Activated CD4-positive, alpha-beta T cell treated with anti-CD3 and anti-CD28 coated beads for 36 hours (primary cell): ENCODE measurements at regions not wholly inside any gene's neighbourhood (a gene's known extent, or its start where the extent isn't known, plus 50 kb on each side); places are given as distances from the start of the nearest gene placed in this dataset.

Experiments
- ATAC-seq: fragments of 200-7000 bp; cut with Tn5 transposase; one replicate; pipeline ENCODE4 v1.10.0; 2021; ENCODE audit warnings: mild to moderate bottlenecking, moderate library complexity
- CTCF ChIA-PET: fragments of 350-600 bp; sonication (Branson Sonifier 250); formaldehyde crosslinking; loops from one replicate; lab custom pipeline; 2021; ENCODE audit warnings: antibody characterized with exemption; lab: Charles Lee
- POLR2A ChIA-PET: fragments of 350-600 bp; sonication (Branson Sonifier 250); formaldehyde crosslinking; loops from one replicate; lab custom pipeline; 2021; ENCODE audit warnings: antibody characterized with exemption, inconsistent platforms; lab: Charles Lee
- DNase-seq: peaks from one replicate; pipeline ENCODE4 v3.0.0-alpha.2; 2020
- H3K27ac Mint-ChIP-seq: one replicate; pipeline ENCODE4 v1.8.0; 2021; ENCODE audit warnings: mixed read lengths
- H3K27me3 Mint-ChIP-seq: one replicate; pipeline ENCODE4 v1.8.0; 2021; ENCODE audit warnings: mixed read lengths
- H3K36me3 Mint-ChIP-seq: one replicate; pipeline ENCODE4 v1.8.0; 2021; ENCODE audit warnings: low read depth, mixed read lengths
- H3K4me1 Mint-ChIP-seq: one replicate; pipeline ENCODE4 v1.8.0; 2021; ENCODE audit warnings: mixed read lengths
- H3K4me3 Mint-ChIP-seq: one replicate; pipeline ENCODE4 v1.8.0; 2021; ENCODE audit warnings: mild to moderate bottlenecking, moderate library complexity, mixed read lengths
- H3K9me3 Mint-ChIP-seq: one replicate; pipeline ENCODE4 v1.8.0; 2021; ENCODE audit warnings: low read depth, mixed read lengths
- intact Hi-C, 2 experiments: fragments of 100-400 bp; cut with DNase I in 1 of 2; cut with micrococcal nuclease in 1 of 2; formaldehyde crosslinking; loops; one replicate each; pipeline versions ENCODE4 v1.14.2 to v1.15.1; 2022 to 2024; cut with DNase I, micrococcal nuclease

DNA sequence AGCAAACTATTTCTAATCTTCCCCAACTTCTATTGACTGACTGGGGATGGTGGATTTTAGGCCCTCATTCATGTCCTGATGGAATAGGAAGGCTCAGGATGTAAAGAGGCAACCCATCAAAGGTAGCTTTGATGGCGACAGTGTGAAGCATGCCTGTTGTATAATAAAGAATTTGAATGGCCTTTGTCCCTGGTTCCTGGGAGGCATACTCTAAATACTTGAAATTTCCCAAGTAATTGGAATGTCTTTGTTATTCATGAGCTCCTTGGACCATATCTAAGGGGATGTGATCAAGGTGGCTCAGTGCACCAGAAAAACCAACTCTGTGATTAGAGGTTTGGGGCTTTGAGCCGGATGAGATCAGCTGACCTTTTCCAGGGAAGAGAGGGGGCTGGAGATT lies 264.5 kb upstream of the NEBL start:
- no peaks in the 10 kb centered on the region for H3K36me3 Mint-ChIP-seq
- DNase-seq (no peak), ATAC-seq (no peak)
- no peak overlapping the region for H3K4me3 Mint-ChIP-seq
- ChIA-PET POLR2A (no interaction called here), CTCF (interaction anchor here (2.0 kb wide), 1 partner anchor 11 kb away, joined by 5 read pairs; no protein-coding TSS in a partner anchor)
- no peaks in the 10 kb centered on the region for H3K4me1 Mint-ChIP-seq
- peaks cover 8% of the 10 kb centered on the region for H3K27me3 Mint-ChIP-seq
- H3K9me3 Mint-ChIP-seq = no peaks in the 10 kb centered on the region
- no peak overlapping the region for H3K27ac Mint-ChIP-seq
- intact Hi-C loops = no loop called here

GRCh38 chr10:21161090-21161625 lies 264.0 kb upstream of the NEBL start:
- Mint-ChIP-seq H3K27me3 (peaks cover 10% of the 10 kb centered on the region), H3K4me3 (no peak overlapping the region), H3K36me3 (no peaks in the 10 kb centered on the region), H3K9me3 (no peaks in the 10 kb centered on the region), H3K27ac (no peak overlapping the region), H3K4me1 (no peaks in the 10 kb centered on the region)
- ChIA-PET POLR2A (no interaction called here), CTCF (interaction anchor here (2.0 kb wide), 1 partner anchor 11 kb away, joined by 5 read pairs; no protein-coding TSS in a partner anchor)
- intact Hi-C loops = no loop called here
- DNase-seq (no peak), ATAC-seq (no peak)

GRCh38 chr10:21160116-21160515 lies 263.0 kb upstream of the NEBL start:
- ATAC-seq (no peak), DNase-seq (no peak)
- intact Hi-C loops = no loop called here
- Mint-ChIP-seq H3K27ac (no peak overlapping the region), H3K4me3 (no peak overlapping the region), H3K27me3 (peaks cover 12% of the 10 kb centered on the region), H3K4me1 (no peaks in the 10 kb centered on the region), H3K9me3 (no peaks in the 10 kb centered on the region), H3K36me3 (no peaks in the 10 kb centered on the region)
- CTCF ChIA-PET = interaction anchor here (0.6 kb wide), 1 partner anchor 1941 kb away, joined by 4 read pairs; no protein-coding TSS in a partner anchor
- POLR2A ChIA-PET = no interaction called here

- intact Hi-C loops = no loop called here
- no peak overlapping the region for H3K4me3 Mint-ChIP-seq
- no peaks in the 10 kb centered on the region for H3K36me3 Mint-ChIP-seq
- ATAC-seq = no peak
- H3K4me1 Mint-ChIP-seq = no peaks in the 10 kb centered on the region
- peaks cover 12% of the 10 kb centered on the region for H3K27me3 Mint-ChIP-seq
- DNase-seq = no peak
- ChIA-PET POLR2A (no interaction called here), CTCF (no interaction called here)
- H3K9me3 Mint-ChIP-seq = no peaks in the 10 kb centered on the region
- no peak overlapping the region for H3K27ac Mint-ChIP-seq
These were observed 262.6 kb upstream of the NEBL start for GRCh38 chr10:21159669-21160068.

DNA sequence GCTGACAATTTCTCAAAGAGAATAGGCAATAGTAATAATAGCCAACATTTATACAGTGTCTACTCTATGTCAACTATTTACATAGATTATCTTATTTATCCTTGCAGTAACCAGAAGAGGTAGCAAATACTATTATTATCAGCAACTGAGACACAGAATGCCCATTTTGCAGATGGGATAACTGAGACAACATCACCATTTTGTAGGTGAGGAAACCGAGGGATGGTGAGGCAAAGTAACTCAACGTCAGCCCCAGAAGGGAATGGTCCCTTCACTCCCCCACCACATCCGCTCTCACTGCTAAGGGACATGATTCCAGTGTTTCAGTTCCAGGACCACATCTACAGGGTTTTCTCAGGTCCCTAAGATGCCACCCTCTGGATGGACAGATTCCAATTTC lies 261.2 kb upstream of the NEBL start:
- POLR2A ChIA-PET = no interaction called here

GRCh38 chr10:21157664-21158063 lies 260.6 kb upstream of the NEBL start:
- Mint-ChIP-seq H3K36me3 (no peaks in the 10 kb centered on the region), H3K27ac (no peak overlapping the region), H3K4me3 (no peak overlapping the region), H3K4me1 (no peaks in the 10 kb centered on the region), H3K27me3 (peaks cover 12% of the 10 kb centered on the region), H3K9me3 (no peaks in the 10 kb centered on the region)
- POLR2A ChIA-PET = no interaction called here
- no peak for ATAC-seq
- no peak for DNase-seq
- CTCF ChIA-PET = no interaction called here
- intact Hi-C loops = no loop called here

More for the DNA sequence above, 261.2 kb upstream of the NEBL start:
- intact Hi-C loops = no loop called here
- ATAC-seq (no peak), DNase-seq (no peak)
- no peaks in the 10 kb centered on the region for H3K9me3 Mint-ChIP-seq
- no peak overlapping the region for H3K27ac Mint-ChIP-seq
- H3K36me3 Mint-ChIP-seq = no peaks in the 10 kb centered on the region
- H3K4me1 Mint-ChIP-seq = no peaks in the 10 kb centered on the region
- H3K4me3 Mint-ChIP-seq = no peak overlapping the region
- H3K27me3 Mint-ChIP-seq = peaks cover 12% of the 10 kb centered on the region
- CTCF ChIA-PET = no interaction called here

DNA sequence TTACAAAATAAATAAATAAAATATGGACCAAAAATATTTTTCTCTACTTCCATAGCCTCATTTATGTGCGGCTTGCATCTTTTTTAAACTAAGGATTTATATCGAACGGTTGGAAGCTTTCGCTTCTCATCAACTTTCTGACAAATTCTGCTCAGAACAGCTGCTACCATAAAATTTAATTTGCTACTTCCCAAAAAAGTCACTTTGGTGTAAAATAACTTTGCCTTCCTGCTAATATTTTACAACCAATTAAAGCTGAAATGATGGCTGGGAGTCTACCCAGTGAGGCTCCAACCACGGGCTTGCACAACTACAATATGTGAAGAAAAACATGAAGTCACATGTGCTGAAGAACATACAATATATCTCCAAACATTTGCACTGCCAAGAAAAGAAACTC lies 253.1 kb upstream of the NEBL start:
- ChIA-PET CTCF (no interaction called here), POLR2A (no interaction called here)
- Mint-ChIP-seq H3K27me3 (peaks cover 3% of the 10 kb centered on the region), H3K9me3 (no peaks in the 10 kb centered on the region), H3K27ac (no peak overlapping the region), H3K4me1 (no peaks in the 10 kb centered on the region), H3K4me3 (no peak overlapping the region), H3K36me3 (no peaks in the 10 kb centered on the region)
- DNase-seq = no peak
- intact Hi-C loops = no loop called here
- no peak for ATAC-seq

- ChIA-PET POLR2A (no interaction called here), CTCF (interaction anchor here (0.8 kb wide), 1 partner anchor 584 kb away, joined by 3 read pairs; no protein-coding TSS in a partner anchor)
- H3K36me3 Mint-ChIP-seq = no peaks in the 10 kb centered on the region
- intact Hi-C loops = no loop called here
- no peaks in the 10 kb centered on the region for H3K9me3 Mint-ChIP-seq
- H3K27ac Mint-ChIP-seq = no peak overlapping the region
- peaks cover 1% of the 10 kb centered on the region for H3K27me3 Mint-ChIP-seq
- H3K4me1 Mint-ChIP-seq = no peaks in the 10 kb centered on the region
- ATAC-seq (no peak), DNase-seq (no peak)
- no peak overlapping the region for H3K4me3 Mint-ChIP-seq
These were observed 249.3 kb upstream of the NEBL start for GRCh38 chr10:21146436-21146789.

DNA sequence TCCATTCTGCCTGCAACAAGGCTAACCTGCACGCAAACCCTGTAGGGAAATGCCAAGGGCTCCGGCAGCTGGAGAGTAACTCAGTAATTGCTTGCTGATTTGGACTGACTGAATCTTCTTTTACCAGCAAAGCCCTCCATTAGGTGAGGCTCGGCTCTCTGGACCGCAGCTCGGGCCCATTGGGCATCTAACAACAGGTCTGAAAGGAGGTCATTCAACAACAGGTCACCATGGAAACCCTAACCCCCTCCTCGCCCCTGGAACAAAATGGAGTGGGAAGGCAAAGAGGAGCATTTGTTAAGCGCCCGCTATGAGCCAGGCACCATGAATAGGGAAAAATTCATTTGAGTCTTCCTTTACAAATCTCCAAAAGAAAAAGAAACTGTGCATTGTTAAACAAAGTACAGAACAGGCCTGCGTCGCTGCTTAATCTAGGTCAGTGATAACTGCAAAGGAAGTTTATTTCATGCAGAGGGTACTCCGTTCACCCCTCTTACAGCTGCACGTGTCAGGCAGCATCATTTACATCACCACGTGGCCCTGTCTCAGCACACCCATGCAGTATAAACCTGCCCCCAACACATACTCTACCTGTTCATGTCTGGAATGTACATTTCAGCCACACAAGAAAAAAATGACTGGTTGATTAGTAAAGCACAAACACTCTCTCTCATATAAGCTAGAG lies 248.8 kb upstream of the NEBL start:
- Mint-ChIP-seq H3K27me3 (peaks cover 1% of the 10 kb centered on the region), H3K9me3 (no peaks in the 10 kb centered on the region), H3K4me3 (no peak overlapping the region), H3K27ac (no peak overlapping the region), H3K36me3 (no peaks in the 10 kb centered on the region), H3K4me1 (no peaks in the 10 kb centered on the region)
- CTCF ChIA-PET = interaction anchor here (0.8 kb wide), 1 partner anchor 585 kb away, joined by 3 read pairs; no protein-coding TSS in a partner anchor
- POLR2A ChIA-PET = no interaction called here
- DNase-seq = no peak
- no peak for ATAC-seq
- intact Hi-C loops = no loop called here

DNA sequence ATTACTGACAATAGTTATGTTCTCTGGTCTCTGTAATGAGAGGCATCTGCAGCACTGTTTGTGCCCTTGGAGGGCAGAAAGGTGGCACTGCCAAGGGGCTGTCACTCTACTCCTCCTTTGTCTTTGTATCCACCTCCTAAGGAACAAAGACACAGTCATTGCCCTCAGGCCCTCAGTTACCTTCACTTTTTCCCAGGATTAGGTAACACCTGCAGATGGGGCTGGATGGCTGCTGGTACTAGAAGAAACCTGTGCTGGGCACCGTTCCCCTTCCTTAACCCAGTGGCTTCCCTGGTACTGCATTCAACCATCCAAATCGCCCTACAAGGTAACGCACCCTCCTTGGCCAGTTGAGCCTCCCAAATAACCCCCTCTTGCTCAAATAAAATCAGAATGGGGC lies 246.9 kb upstream of the NEBL start:
- no peak for ATAC-seq
- H3K9me3 Mint-ChIP-seq = no peaks in the 10 kb centered on the region
- no peak for DNase-seq
- no peak overlapping the region for H3K4me3 Mint-ChIP-seq
- intact Hi-C loops = no loop called here
- H3K36me3 Mint-ChIP-seq = no peaks in the 10 kb centered on the region
- CTCF ChIA-PET = no interaction called here
- peaks cover 1% of the 10 kb centered on the region for H3K27me3 Mint-ChIP-seq
- H3K27ac Mint-ChIP-seq = no peak overlapping the region
- no peaks in the 10 kb centered on the region for H3K4me1 Mint-ChIP-seq
- POLR2A ChIA-PET = interaction anchor here (0.6 kb wide), 1 partner anchor 251 kb away, joined by 4 read pairs; no protein-coding TSS in a partner anchor

DNA sequence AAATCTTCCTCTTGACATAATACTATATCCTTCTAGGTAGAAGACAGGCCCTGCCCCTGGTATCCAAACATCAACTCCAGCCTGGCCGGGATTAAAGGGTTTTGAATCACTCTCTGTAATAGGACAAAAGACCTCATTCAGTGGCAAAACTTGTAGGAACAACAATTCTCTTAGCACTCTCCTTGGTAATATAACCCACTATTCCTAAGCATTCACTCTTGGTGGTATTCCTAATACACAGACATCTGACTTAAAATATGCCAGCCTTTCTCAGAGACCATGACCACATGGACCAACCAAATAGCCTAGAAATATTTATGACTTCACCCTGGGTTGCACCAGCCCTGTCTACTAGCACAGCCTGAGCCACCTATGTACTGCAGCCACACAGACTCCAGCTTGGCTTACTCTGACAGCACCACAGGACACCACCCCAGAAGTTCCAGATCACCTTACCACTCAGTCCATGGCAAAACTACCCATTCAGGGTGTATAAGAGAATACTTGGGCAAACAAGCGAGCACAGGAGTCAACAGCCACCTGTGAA lies 244.9 kb upstream of the NEBL start:
- ChIA-PET POLR2A (no interaction called here), CTCF (no interaction called here)
- intact Hi-C loops = no loop called here
- ATAC-seq (no peak), DNase-seq (no peak)
- Mint-ChIP-seq H3K27ac (no peak overlapping the region), H3K27me3 (peaks cover 1% of the 10 kb centered on the region), H3K4me1 (no peaks in the 10 kb centered on the region), H3K4me3 (no peak overlapping the region), H3K36me3 (no peaks in the 10 kb centered on the region), H3K9me3 (no peaks in the 10 kb centered on the region)

DNA sequence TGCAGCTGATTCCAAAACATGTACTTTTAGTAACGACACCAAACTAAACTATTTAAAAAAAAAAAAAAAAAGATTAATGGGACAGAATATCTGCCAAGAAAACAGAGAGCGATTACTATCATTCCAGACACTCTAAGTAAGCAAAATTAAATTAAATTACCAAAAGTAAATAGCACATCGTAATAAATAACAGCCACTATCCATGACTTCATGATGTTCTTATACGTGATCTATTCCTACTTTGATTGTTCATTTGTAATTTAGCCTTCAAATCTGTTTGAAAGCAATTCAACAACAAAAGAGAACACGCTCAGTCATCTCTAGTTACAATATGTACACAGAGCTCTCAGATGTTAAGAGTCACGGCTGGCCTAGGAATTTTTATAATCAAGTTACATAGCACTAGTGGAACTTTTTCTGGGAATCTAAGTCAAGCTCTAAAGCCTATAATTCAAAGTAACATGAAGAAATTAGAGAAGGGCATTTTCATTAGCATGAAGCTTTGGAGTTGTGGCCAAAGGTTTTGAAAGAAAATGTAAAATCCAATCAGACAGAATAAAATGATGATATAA lies 241.7 kb upstream of the NEBL start:
- H3K36me3 Mint-ChIP-seq = no peaks in the 10 kb centered on the region
- no peak for DNase-seq
- peaks cover 6% of the 10 kb centered on the region for H3K27me3 Mint-ChIP-seq
- H3K9me3 Mint-ChIP-seq = no peaks in the 10 kb centered on the region
- POLR2A ChIA-PET = no interaction called here
- CTCF ChIA-PET = interaction anchor here (0.7 kb wide), 1 partner anchor 29 kb away, joined by 3 read pairs; no protein-coding TSS in a partner anchor
- intact Hi-C loops = no loop called here
- no peak overlapping the region for H3K27ac Mint-ChIP-seq
- ATAC-seq = no peak
- no peaks in the 10 kb centered on the region for H3K4me1 Mint-ChIP-seq
- no peak overlapping the region for H3K4me3 Mint-ChIP-seq
